BLaER1 treated with 17β-estradiol and CSF1 and Interleukin-3, amounts not matched to agents 10 nM and 100 nM (cell line): ENCODE measurements at regions not wholly inside any gene's neighbourhood (a gene's known extent, or its start where the extent isn't known, plus 50 kb on each side); places are given as distances from the start of the nearest gene placed in this dataset.

Experiments used
- H3K27ac ChIP-seq, 11 experiments: shearing (Covaris generic); formaldehyde crosslinking; 2 replicates each; pipeline ENCODE4 v1.8.1; 2022
- H3K27me3 ChIP-seq, 11 experiments: shearing (Covaris generic); formaldehyde crosslinking; 2 replicates each; pipeline ENCODE4 v1.8.1; 2022
- H3K36me3 ChIP-seq, 11 experiments: shearing (Covaris generic); formaldehyde crosslinking; 2 replicates each; pipeline ENCODE4 v1.8.1; 2022
- H3K4me1 ChIP-seq, 10 experiments: shearing (Covaris generic); formaldehyde crosslinking; 2 replicates each; pipeline ENCODE4 v1.8.1; 2022
- H3K4me2 ChIP-seq, 11 experiments: shearing (Covaris generic); formaldehyde crosslinking; 2 replicates each; pipeline ENCODE4 v1.8.1; 2022
- H3K4me3 ChIP-seq, 10 experiments: shearing (Covaris generic); formaldehyde crosslinking; 2 replicates each; pipeline ENCODE4 v1.8.1; 2022
- H3K9ac ChIP-seq, 11 experiments: shearing (Covaris generic); formaldehyde crosslinking; 2 replicates each; pipeline ENCODE4 v1.8.1; 2022
- H3K9me3 ChIP-seq, 11 experiments: shearing (Covaris generic); formaldehyde crosslinking; replicated peaks in 1 of 11; 2 replicates each; pipeline ENCODE4 v1.8.1; 2022
- H4K20me1 ChIP-seq, 11 experiments: shearing (Covaris generic); formaldehyde crosslinking; 2 replicates each; pipeline ENCODE4 v1.8.1; 2022
- Cebpa-rat ChIP-seq, 11 experiments: shearing (Covaris generic); IDR thresholded peaks; 2 replicates each; pipeline ENCODE4 v1.8.1; 2022

DNA sequence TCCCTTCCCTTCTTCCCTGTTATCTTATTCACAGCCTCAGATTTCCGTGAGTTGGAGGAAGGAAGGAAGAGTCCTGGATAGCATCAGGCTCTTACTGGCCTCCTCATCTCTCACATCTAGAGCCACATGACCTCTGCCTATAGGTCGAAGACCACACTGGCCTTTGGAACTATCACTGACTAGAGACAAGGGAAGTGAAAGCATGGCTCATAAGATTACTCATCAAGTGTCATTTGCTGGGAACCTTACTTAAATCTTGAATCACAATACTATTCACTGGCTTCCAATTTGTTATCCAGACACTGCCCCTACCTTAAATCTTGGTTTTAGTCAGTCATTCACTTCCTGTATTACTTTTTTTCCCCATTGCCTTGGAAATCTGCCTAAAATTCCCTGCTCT is 61.6 kb upstream of the MTMR8 start:
- Histone ChIP-seq H3K4me1 (peaks cover 0 to 9% (median 0%) of the 10 kb centered on the region in 10 experiments; a peak in 4 of 20 replicates), H3K27ac (no peak overlapping the region), H3K36me3 (no peaks in the 10 kb centered on the region), H3K27me3 (peaks cover 4 to 45% (median 28%) of the 10 kb centered on the region in 11 experiments; a peak in 19 of 22 replicates), H3K4me2 (peak overlapping the region in 3 of 11 experiments; percentile 10 to 40 (median 36); a peak in 3 of 22 replicates), H3K4me3 (no peak overlapping the region), H3K9ac (no peak overlapping the region), H4K20me1 (no peaks in the 10 kb centered on the region), H3K9me3 (peaks cover 0 to 18% (median 6%) of the 10 kb centered on the region in 11 experiments; a peak in 9 of 22 replicates)
- no peak for TF ChIP-seq Cebpa-rat (IDR thresholded peaks at IDR 0.05)

DNA sequence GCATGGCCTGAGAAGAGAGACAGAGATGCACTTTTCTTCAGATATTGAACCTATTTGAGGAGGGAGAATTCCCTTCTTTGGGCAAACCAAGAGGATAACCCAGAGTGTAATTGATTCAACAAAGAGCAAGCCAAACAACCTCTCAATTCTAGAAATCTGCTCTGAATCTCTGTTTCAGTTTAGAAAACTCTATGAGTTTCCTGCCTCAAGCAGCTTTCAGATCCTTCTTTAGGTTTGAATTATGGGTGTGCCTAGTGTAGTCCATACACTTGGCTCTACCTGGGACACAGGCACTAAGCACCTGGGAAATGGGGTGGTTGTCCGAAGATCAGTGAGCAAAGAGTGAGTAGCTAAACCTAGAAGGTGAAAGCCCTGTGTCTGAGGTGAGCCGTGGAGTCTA is 52.0 kb upstream of the MTMR8 start:
- H4K20me1 ChIP-seq, result no peaks in the 10 kb centered on the region
- H3K9me3 ChIP-seq, result peaks cover 0 to 7% (median 0%) of the 10 kb centered on the region in 11 experiments; a peak in 5 of 22 replicates
- no peaks in the 10 kb centered on the region for H3K4me1 ChIP-seq
- peaks cover 0 to 32% (median 7%) of the 10 kb centered on the region in 11 experiments; a peak in 13 of 22 replicates for H3K27me3 ChIP-seq
- no peak for TF ChIP-seq Cebpa-rat (IDR thresholded peaks at IDR 0.05)
- no peak overlapping the region for H3K4me3 ChIP-seq
- H3K4me2 ChIP-seq, result no peak overlapping the region
- no peak overlapping the region for H3K9ac ChIP-seq
- no peak overlapping the region for H3K27ac ChIP-seq
- H3K36me3 ChIP-seq, result no peaks in the 10 kb centered on the region
